ENCODE measurements at regions not wholly inside any gene's neighbourhood (a gene's known extent, or its start where the extent isn't known, plus 50 kb on each side); places are given as distances from the start of the nearest gene placed in this dataset.

DNA sequence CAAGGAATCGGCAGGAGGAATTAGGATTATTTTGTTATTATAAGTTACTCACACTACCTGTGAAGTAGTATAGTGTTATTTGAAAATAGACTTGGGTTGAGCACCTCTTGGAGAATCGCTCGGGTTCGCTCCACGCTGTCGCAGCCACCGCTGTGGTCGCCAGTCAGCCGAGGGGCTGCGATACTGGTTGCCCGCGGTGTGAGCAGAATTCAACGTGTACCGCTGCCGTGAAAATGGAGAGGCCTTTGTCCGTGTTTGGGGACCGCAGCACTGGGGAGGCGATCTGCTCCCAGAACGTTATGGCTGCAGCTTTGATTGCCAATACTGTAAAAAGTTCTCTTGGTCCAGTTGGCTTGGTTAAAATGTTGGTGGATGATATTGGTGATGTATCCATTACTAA, 117.2 kb downstream of the C7orf25 start:
- ChIA-PET POLR2A (no interaction called here), CTCF (no interaction called here)
- no peak for DNase-seq (ENCODE audit: extremely low spot score)
- TF ChIP-seq TARDBP (IDR thresholded peaks at IDR 0.05), result no peak
- no peak for TF ChIP-seq ARNT (IDR thresholded peaks at IDR 0.05)
- no peak for TF ChIP-seq FOXA1 (IDR thresholded peaks at IDR 0.05)
- TF ChIP-seq SUZ12 (IDR thresholded peaks at IDR 0.05), result no peak
- TF ChIP-seq BHLHE40 (IDR thresholded peaks at IDR 0.05; ENCODE audit: borderline replicate concordance), result no peak
- TF ChIP-seq LEF1 (IDR thresholded peaks at IDR 0.05; ENCODE audit: borderline replicate concordance), result no peak
- no peak for TF ChIP-seq HDGF (IDR thresholded peaks at IDR 0.05; ENCODE audit: borderline replicate concordance)

GRCh38 chr7:42792841-42793240, 119.0 kb downstream of the C7orf25 start:
- TF ChIP-seq CTBP1 (IDR thresholded peaks at IDR 0.05; ENCODE audit: borderline replicate concordance), result no peak
- TF ChIP-seq SUZ12 (IDR thresholded peaks at IDR 0.05), result no peak
- TF ChIP-seq ZNF384 (IDR thresholded peaks at IDR 0.05), result no peak
- TF ChIP-seq LEF1 (IDR thresholded peaks at IDR 0.05; ENCODE audit: borderline replicate concordance), result no peak
- TF ChIP-seq, protein P1, sequence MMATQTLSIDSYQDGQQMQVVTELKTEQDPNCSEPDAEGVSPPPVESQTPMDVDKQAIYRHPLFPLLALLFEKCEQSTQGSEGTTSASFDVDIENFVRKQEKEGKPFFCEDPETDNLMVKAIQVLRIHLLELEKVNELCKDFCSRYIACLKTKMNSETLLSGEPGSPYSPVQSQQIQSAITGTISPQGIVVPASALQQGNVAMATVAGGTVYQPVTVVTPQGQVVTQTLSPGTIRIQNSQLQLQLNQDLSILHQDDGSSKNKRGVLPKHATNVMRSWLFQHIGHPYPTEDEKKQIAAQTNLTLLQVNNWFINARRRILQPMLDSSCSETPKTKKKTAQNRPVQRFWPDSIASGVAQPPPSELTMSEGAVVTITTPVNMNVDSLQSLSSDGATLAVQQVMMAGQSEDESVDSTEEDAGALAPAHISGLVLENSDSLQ (IDR thresholded peaks at IDR 0.05), result no peak
- TF ChIP-seq BHLHE40 (IDR thresholded peaks at IDR 0.05; ENCODE audit: borderline replicate concordance), result no peak
- TF ChIP-seq TARDBP (IDR thresholded peaks at IDR 0.05), result no peak
- TF ChIP-seq FOXA1 (IDR thresholded peaks at IDR 0.05), result no peak
- TF ChIP-seq SP1 (IDR thresholded peaks at IDR 0.05), result no peak
- no peak for TF ChIP-seq L3MBTL2 (conservative IDR thresholded peaks at IDR 0.05)
- TF ChIP-seq ARNT (IDR thresholded peaks at IDR 0.05), result no peak
- no peak for DNase-seq (ENCODE audit: extremely low spot score)
- POLR2A ChIA-PET, result no interaction called here
- CTCF ChIA-PET, result no interaction called here

DNA sequence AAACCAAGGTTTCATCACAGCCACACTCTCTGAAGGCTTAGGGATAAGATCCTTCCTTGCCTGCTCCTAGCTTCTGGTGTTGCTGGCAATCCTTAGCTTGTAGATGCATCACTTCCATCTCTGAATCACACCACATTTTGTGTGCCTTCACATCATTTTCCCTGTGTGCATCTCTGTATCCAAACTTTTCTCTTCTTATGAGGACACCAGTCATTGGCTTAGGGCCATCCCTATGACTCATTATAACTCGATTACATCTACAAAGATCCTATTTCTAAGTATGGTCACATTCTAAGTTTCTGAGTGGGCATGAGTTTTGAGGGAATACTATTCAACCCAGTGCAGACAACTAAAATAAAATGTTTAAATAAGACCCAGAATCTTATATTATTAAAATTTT, 121.7 kb downstream of the C7orf25 start:
- POLR2A ChIA-PET, result no interaction called here
- no peak for DNase-seq (ENCODE audit: extremely low spot score)
- CTCF ChIA-PET, result no interaction called here
- no peak for TF ChIP-seq FOXK2 (IDR thresholded peaks at IDR 0.05)
- no peak for TF ChIP-seq ARNT (IDR thresholded peaks at IDR 0.05)
- TF ChIP-seq L3MBTL2 (conservative IDR thresholded peaks at IDR 0.05), result no peak
- TF ChIP-seq TARDBP (IDR thresholded peaks at IDR 0.05), result no peak
- TF ChIP-seq, protein P1 (IDR thresholded peaks at IDR 0.05), result no peak
- TF ChIP-seq SP1 (IDR thresholded peaks at IDR 0.05), result no peak
- TF ChIP-seq FOXM1 (IDR thresholded peaks at IDR 0.05; ENCODE audit: borderline replicate concordance), result no peak
- TF ChIP-seq BHLHE40 (IDR thresholded peaks at IDR 0.05; ENCODE audit: borderline replicate concordance), result no peak
- TF ChIP-seq NFRKB (IDR thresholded peaks at IDR 0.05), result no peak

- DNase-seq (ENCODE audit: extremely low spot score), result no peak
- TF ChIP-seq ELF4 (IDR thresholded peaks at IDR 0.05), result no peak
- no peak for TF ChIP-seq FOXA1 (IDR thresholded peaks at IDR 0.05)
- no peak for TF ChIP-seq BHLHE40 (IDR thresholded peaks at IDR 0.05; ENCODE audit: borderline replicate concordance)
- TF ChIP-seq ARNT (IDR thresholded peaks at IDR 0.05), result no peak
- no peak for TF ChIP-seq NFRKB (IDR thresholded peaks at IDR 0.05)
- no peak for TF ChIP-seq FOXM1 (IDR thresholded peaks at IDR 0.05; ENCODE audit: borderline replicate concordance)
- no peak for TF ChIP-seq FOXK2 (IDR thresholded peaks at IDR 0.05)
- TF ChIP-seq SP1 (IDR thresholded peaks at IDR 0.05), result no peak
- TF ChIP-seq LEF1 (IDR thresholded peaks at IDR 0.05; ENCODE audit: borderline replicate concordance), result no peak
- TF ChIP-seq, protein P1 (IDR thresholded peaks at IDR 0.05), result no peak
- no peak for TF ChIP-seq TARDBP (IDR thresholded peaks at IDR 0.05)
- no peak for TF ChIP-seq CTBP1 (IDR thresholded peaks at IDR 0.05; ENCODE audit: borderline replicate concordance)
- TF ChIP-seq ZNF384 (IDR thresholded peaks at IDR 0.05), result no peak
- TF ChIP-seq SUZ12 (IDR thresholded peaks at IDR 0.05), result no peak
- TF ChIP-seq L3MBTL2 (conservative IDR thresholded peaks at IDR 0.05), result no peak
- TF ChIP-seq HDGF (IDR thresholded peaks at IDR 0.05; ENCODE audit: borderline replicate concordance), result no peak
- ChIA-PET CTCF (no interaction called here), POLR2A (no interaction called here)
Measured at GRCh38 chr7:42774436-42774835, 137.4 kb downstream of the C7orf25 start.

GRCh38 chr7:42770114-42770513, 141.8 kb downstream of the C7orf25 start:
- no peak for TF ChIP-seq BHLHE40 (IDR thresholded peaks at IDR 0.05; ENCODE audit: borderline replicate concordance)
- TF ChIP-seq CTBP1 (IDR thresholded peaks at IDR 0.05; ENCODE audit: borderline replicate concordance), result no peak
- TF ChIP-seq HDGF (IDR thresholded peaks at IDR 0.05; ENCODE audit: borderline replicate concordance), result no peak
- TF ChIP-seq, protein P1 (IDR thresholded peaks at IDR 0.05), result peak; percentile 78
- TF ChIP-seq SUZ12 (IDR thresholded peaks at IDR 0.05), result no peak
- no peak for DNase-seq (ENCODE audit: extremely low spot score)
- ChIA-PET POLR2A (no interaction called here), CTCF (interaction anchor here (0.7 kb wide), 1 partner anchor 829 kb away, joined by 3 read pairs; no protein-coding TSS in a partner anchor)

GRCh38 chr7:42768045-42768444, 143.8 kb downstream of the C7orf25 start:
- TF ChIP-seq, protein P1 (IDR thresholded peaks at IDR 0.05), result no peak
- TF ChIP-seq SUZ12 (IDR thresholded peaks at IDR 0.05) (no peak), ARNT (IDR thresholded peaks at IDR 0.05) (no peak), ZNF384 (IDR thresholded peaks at IDR 0.05) (no peak), ELF4 (IDR thresholded peaks at IDR 0.05) (no peak), FOXM1 (IDR thresholded peaks at IDR 0.05; ENCODE audit: borderline replicate concordance) (no peak), CTBP1 (IDR thresholded peaks at IDR 0.05; ENCODE audit: borderline replicate concordance) (no peak), TARDBP (IDR thresholded peaks at IDR 0.05) (no peak), FOXA1 (IDR thresholded peaks at IDR 0.05) (no peak)
- POLR2A ChIA-PET, result no interaction called here
- CTCF ChIA-PET, result no interaction called here
- DNase-seq (ENCODE audit: extremely low spot score), result no peak

Measured in HEK293T (cell line).